ENCODE measurements at regions not wholly inside any gene's neighbourhood (a gene's known extent, or its start where the extent isn't known, plus 50 kb on each side); places are given as distances from the start of the nearest gene placed in this dataset.

GRCh38 chr9:105954517-105954916 is 260.2 kb downstream of the TMEM38B start:
- TF ChIP-seq CTCF (IDR thresholded peaks at IDR 0.05; ENCODE audit: low read length), result no peak
- no peak for TF ChIP-seq EZH2 (optimal IDR thresholded peaks at IDR 0.05; ENCODE audit: low read depth, low read length)
- TF ChIP-seq EZH2phosphoT487 (IDR thresholded peaks at IDR 0.05; ENCODE audit: low read length), result no peak

Measured in MM.1S (cell line).